Karpas-422 (cell line): ENCODE measurements at regions not wholly inside any gene's neighbourhood (a gene's known extent, or its start where the extent isn't known, plus 50 kb on each side); places are given as distances from the start of the nearest gene placed in this dataset.
"Not testable (repeated sequence)": the region's sequence is repeated elsewhere in the genome, so short reads cannot be mapped to it uniquely, and the experiment has no call there.

Source experiments
- DNase-seq: peaks from one replicate; pipeline ENCODE4 v3.0.0-alpha.2; 2015
- H2AFZ ChIP-seq: fragments of 200-600 bp; sonication (generic); 2 replicates; pipeline ENCODE4 v1.6.1; 2014; ENCODE audit warnings: antibody characterized with exemption, low read length, mixed read lengths
- H3K27ac ChIP-seq: fragments of 200-600 bp; sonication (generic); 2 replicates; pipeline ENCODE4 v1.5.1; 2014; ENCODE audit warnings: mild to moderate bottlenecking, low read length, moderate library complexity
- H3K27me3 ChIP-seq: fragments of 200-600 bp; sonication (generic); 2 replicates; pipeline ENCODE4 v1.6.1; 2014; ENCODE audit warnings: low read length, mixed read lengths
- H3K36me3 ChIP-seq: fragments of 200-600 bp; sonication (generic); 2 replicates; pipeline ENCODE4 v1.6.1; 2014; ENCODE audit warnings: low read length, mixed read lengths; ENCODE audit not compliant: insufficient read depth
- H3K4me1 ChIP-seq: fragments of 200-600 bp; sonication (generic); 2 replicates; pipeline ENCODE4 v1.6.1; 2014; ENCODE audit warnings: mild to moderate bottlenecking, low read length, mixed read lengths
- H3K4me2 ChIP-seq: fragments of 200-600 bp; sonication (generic); 2 replicates; pipeline ENCODE4 v1.6.1; 2014; ENCODE audit warnings: low read length, low read depth, mild to moderate bottlenecking; ENCODE audit not compliant: poor library complexity, severe bottlenecking
- H3K4me3 ChIP-seq: fragments of 200-600 bp; sonication (generic); 2 replicates; pipeline ENCODE4 v1.5.1; 2014; ENCODE audit warnings: mild to moderate bottlenecking, antibody characterized with exemption, low read length, mixed read lengths
- H3K79me2 ChIP-seq: fragments of 200-600 bp; sonication (generic); 2 replicates; pipeline ENCODE4 v1.6.1; 2014; ENCODE audit warnings: mild to moderate bottlenecking, low read length, mixed read lengths
- H3K9ac ChIP-seq: fragments of 200-600 bp; sonication (generic); 2 replicates; pipeline ENCODE4 v1.6.0; 2014; ENCODE audit warnings: low read length
- H3K9me2 ChIP-seq: fragments of 200-600 bp; sonication (generic), shearing (Covaris generic); replicated peaks from 2 replicates; pipeline ENCODE4 v1.6.0; 2014; ENCODE audit warnings: mild to moderate bottlenecking, low read length, moderate library complexity; ENCODE audit not compliant: insufficient read depth
- H3K9me3 ChIP-seq: fragments of 300-700, 200-600 bp; sonication (generic); 2 replicates; pipeline ENCODE4 v1.6.1; 2014; ENCODE audit warnings: low read length, mixed read lengths
- H4K20me1 ChIP-seq: fragments of 200-600 bp; sonication (generic); 2 replicates; pipeline ENCODE4 v1.6.1; 2014; ENCODE audit warnings: mild to moderate bottlenecking, antibody characterized with exemption, low read length, low read depth; ENCODE audit not compliant: insufficient read depth

DNA sequence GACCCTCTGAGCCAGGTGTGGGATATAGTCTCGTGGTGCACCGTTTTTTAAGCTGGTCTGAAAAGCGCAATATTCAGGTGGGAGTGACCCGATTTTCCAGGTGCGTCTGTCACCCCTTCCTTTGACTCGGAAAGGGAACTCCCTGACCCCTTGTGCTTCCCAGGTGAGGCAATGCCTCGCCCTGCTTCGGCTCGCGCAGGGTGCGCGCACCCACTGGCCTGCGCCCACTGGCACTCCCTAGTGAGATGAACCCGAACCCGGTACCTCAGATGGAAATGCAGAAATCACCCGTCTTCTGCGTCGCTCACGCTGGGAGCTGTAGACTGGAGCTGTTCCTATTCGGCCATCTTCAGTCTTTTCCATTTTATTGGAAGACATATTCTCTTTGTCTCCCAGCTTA is 171.4 kb upstream of the OR4C13 start:
- not testable (repeated sequence) for H3K27me3 ChIP-seq, H3K4me3 ChIP-seq, H4K20me1 ChIP-seq, H3K36me3 ChIP-seq, H3K9me2 ChIP-seq, H3K9me3 ChIP-seq, H2AFZ ChIP-seq, H3K4me1 ChIP-seq, H3K27ac ChIP-seq, H3K4me2 ChIP-seq, DNase-seq, H3K9ac ChIP-seq, H3K79me2 ChIP-seq

DNA sequence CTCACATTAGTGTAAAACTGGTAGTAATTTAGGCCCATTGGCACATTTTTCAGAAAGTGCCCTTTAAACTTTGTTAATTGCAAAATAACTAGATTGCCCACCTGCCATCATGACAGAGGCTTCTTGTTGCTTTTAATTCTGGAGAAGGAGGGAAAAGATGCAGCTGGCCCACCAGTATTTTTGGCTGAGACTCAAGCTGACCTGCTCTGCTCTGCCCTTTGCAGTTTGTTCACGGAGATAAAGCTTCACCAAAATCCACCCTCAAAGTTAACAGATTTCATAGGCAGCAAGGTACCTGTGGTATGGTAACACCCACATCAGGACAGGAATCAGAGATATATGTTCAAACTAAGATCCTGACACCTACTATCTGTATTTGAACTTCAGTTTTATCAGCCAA is 170.2 kb upstream of the OR4C13 start:
- H3K27me3 ChIP-seq, H3K4me1 ChIP-seq, H3K27ac ChIP-seq, H3K4me2 ChIP-seq, H3K9me2 ChIP-seq, H3K36me3 ChIP-seq, DNase-seq, H3K9me3 ChIP-seq, H4K20me1 ChIP-seq, H3K9ac ChIP-seq, H3K4me3 ChIP-seq, H2AFZ ChIP-seq, H3K79me2 ChIP-seq: not testable (repeated sequence)

DNA sequence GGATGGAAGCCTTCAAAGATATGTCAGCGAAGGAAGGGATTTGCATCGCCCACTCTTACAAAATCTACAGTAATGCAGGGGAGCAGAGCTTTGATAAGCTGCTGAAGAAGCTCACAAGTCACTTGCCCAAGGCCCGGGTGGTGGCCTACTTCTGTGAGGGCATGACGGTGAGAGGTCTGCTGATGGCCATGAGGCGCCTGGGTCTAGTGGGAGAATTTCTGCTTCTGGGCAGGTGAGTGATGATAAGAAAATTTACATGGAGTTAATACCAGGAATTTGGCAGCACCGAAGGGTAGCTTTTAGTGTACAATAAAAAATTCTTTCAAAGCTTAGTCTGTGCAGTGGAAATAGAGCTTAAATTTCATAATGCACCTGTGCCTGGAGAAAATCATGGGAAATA is 168.3 kb upstream of the OR4C13 start:
- H3K9ac ChIP-seq, H3K36me3 ChIP-seq, H3K9me3 ChIP-seq, H3K9me2 ChIP-seq, H2AFZ ChIP-seq, H3K27ac ChIP-seq, H3K4me3 ChIP-seq, DNase-seq, H4K20me1 ChIP-seq, H3K79me2 ChIP-seq, H3K4me2 ChIP-seq, H3K4me1 ChIP-seq, H3K27me3 ChIP-seq: not testable (repeated sequence)

DNA sequence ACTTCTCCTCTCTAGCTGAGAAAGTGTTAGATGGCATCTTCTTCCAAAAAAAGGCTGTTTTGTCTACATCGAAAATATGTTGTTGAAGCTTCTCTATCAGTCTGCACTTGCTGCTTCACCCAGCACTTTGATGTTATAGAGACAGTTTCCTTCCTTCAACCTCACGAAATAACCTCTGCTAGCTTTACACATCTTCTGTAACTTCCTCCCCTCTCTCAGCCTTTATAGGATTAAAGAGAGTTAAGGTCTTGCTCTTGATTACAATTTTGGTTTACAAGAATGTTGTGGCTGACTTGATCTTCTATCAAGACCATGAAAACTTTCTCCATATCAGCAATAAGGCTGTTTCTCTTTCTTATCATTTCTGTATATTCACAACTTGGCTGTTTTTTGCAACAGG is 162.4 kb upstream of the OR4C13 start:
- not testable (repeated sequence) for H3K4me2 ChIP-seq, H3K79me2 ChIP-seq, H3K9ac ChIP-seq, H3K27me3 ChIP-seq, H3K27ac ChIP-seq, H2AFZ ChIP-seq, H3K36me3 ChIP-seq, H4K20me1 ChIP-seq, H3K9me2 ChIP-seq, H3K4me1 ChIP-seq, H3K9me3 ChIP-seq, H3K4me3 ChIP-seq, DNase-seq

DNA sequence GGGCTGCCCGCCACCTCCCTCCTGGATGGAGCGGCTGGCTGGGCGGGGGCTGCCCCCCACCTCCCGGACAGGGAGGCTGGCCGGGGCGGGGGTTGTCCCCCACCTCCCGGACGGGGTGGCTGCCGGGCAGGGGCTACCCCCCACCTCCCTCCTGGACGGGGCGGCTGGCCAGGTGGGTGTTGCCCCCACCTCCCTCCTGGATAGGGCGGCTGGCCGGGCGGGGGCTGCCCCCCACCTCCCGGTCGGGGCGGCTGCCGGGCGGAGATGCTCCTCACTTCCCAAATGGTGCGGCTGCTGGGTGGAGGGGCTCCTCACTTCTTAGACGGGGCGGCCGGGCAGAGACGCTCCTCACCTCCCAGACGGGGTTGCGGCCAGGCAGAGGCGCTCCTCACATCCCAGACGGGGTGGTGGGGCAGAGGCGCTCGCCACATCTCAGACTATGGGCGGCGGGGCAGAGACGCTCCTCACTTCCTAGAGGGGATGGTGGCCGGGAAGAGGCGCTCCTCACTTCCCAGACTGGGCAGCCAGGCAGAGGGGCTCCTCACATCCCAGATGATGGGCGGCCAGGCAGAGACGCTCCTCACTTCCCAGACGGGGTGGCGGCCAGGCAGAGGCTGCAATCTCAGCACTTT is 153.9 kb upstream of the OR4C13 start:
- not testable (repeated sequence) for DNase-seq, H3K79me2 ChIP-seq, H3K27ac ChIP-seq, H3K9ac ChIP-seq, H3K4me3 ChIP-seq, H3K36me3 ChIP-seq, H3K4me1 ChIP-seq, H3K9me3 ChIP-seq, H2AFZ ChIP-seq, H3K27me3 ChIP-seq, H4K20me1 ChIP-seq, H3K4me2 ChIP-seq, H3K9me2 ChIP-seq

DNA sequence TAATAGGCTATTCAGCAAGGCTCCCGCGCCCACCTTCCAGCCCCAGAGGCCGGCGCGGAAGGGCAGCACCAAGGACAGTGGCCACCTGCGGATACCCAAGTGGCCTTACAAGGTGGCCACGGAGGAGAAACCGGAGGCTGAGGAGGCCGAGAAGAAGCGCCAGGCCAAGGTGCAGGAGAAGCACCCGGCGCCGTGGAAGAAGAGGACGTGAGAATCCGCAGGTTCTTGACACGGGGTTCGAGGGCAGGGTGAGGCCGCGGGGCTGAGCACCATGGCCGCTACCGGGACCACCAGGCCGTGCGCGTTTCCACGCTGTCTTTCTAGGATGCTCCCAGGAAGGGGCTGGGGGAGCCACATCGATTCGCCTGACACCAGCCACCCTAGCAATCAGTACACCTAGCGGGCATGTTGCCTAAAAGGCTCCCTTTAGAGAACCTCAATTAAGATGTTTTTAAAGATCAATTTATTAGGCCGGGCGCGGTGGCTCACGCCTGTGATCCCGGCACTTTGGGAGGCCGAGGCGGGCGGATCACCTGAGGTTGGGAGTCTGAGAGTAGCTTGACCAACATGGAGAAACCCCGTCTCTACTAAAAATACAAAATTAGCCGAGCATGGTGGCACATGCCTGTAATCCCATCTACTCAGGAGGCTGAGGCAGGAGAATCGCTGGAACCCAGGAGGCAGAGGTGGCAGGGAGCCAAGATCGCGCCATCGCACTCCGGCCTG is 134.3 kb upstream of the OR4C13 start:
- H4K20me1 ChIP-seq, H2AFZ ChIP-seq, DNase-seq, H3K4me1 ChIP-seq, H3K79me2 ChIP-seq, H3K4me3 ChIP-seq, H3K9me3 ChIP-seq, H3K9ac ChIP-seq, H3K4me2 ChIP-seq, H3K9me2 ChIP-seq, H3K27ac ChIP-seq, H3K36me3 ChIP-seq, H3K27me3 ChIP-seq: not testable (repeated sequence)

DNA sequence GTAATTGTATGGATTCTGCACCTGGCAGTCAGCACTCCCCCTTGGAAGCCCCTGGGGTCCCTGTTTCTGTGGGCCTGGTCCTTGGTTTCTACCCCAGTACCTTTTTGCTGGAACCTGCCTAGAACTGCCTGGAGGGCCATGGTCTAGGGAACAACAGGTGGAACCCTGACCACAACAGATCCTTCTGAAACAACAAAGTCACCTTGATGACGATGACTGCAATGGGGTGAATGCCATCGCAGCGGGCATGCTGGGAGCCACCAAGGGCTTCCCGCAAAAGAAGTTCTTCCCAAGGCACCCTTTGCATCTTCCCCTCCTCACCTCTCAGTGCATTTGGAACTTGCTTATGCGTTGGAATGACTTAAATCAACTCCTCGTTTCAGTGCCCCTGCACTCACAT is 129.0 kb upstream of the OR4C13 start:
- not testable (repeated sequence) for H3K4me3 ChIP-seq, DNase-seq, H3K9me3 ChIP-seq, H3K4me1 ChIP-seq, H3K27me3 ChIP-seq, H3K36me3 ChIP-seq, H3K27ac ChIP-seq, H3K79me2 ChIP-seq, H3K4me2 ChIP-seq, H2AFZ ChIP-seq, H3K9me2 ChIP-seq, H4K20me1 ChIP-seq, H3K9ac ChIP-seq

DNA sequence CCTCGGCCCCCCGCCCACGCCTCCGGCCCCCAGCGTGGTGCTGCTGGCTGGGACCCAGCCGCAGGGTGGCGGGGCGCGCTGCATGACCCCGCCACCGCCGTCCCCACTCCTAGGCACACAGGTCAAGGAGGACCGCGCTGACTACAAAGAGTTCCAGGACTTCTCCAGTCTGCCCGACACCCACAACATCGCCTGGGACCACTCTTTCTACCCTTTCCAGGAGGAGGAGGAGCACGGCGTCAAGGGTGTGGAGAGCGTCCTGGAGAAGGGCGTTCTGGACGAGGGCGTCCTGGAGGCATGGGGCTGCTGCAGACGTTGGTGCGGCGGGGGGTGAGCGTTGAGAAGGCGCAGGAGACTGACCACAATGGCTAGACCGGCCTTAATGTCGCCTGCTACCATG is 101.7 kb upstream of the OR4C13 start:
- H3K79me2 ChIP-seq, H3K4me2 ChIP-seq, H4K20me1 ChIP-seq, H3K9me3 ChIP-seq, H2AFZ ChIP-seq, H3K27me3 ChIP-seq, H3K27ac ChIP-seq, H3K9me2 ChIP-seq, H3K4me1 ChIP-seq, H3K9ac ChIP-seq, H3K4me3 ChIP-seq, DNase-seq, H3K36me3 ChIP-seq: not testable (repeated sequence)

DNA sequence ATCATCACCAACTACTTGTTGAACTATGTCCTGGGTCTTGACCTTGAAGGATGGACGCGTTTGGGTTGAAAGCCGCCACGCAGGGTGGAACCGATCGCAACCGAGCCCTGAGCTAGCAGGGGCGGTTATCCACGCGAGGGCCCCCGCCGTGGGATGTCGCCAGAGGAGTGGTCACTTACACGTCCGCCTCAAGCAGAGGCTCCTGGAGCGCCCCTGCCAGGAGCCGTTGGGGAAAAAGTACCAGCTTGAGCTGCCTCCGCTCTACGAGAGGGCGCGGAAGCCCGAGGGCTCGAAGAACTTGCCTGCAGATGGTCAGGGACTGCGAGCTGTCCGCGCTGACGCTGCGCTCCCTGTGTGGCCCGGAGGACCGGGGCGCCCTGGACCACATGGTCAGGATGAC is 100.7 kb upstream of the OR4C13 start:
- no peak overlapping the region for H3K27ac ChIP-seq
- H4K20me1 ChIP-seq, result no peaks in the 10 kb centered on the region
- no peaks in the 10 kb centered on the region for H3K79me2 ChIP-seq
- DNase-seq, result no peak
- H3K4me3 ChIP-seq, result no peak overlapping the region
- no peaks in the 10 kb centered on the region for H3K4me1 ChIP-seq
- no peak overlapping the region for H3K4me2 ChIP-seq
- no peak overlapping the region for H3K9ac ChIP-seq
- no peaks in the 10 kb centered on the region for H3K36me3 ChIP-seq
- no peak overlapping the region for H2AFZ ChIP-seq
- H3K27me3 ChIP-seq, result no peaks in the 10 kb centered on the region
- H3K9me3 ChIP-seq, result no peaks in the 10 kb centered on the region
- H3K9me2 ChIP-seq, result no peaks in the 10 kb centered on the region
